ENCODE measurements at regions not wholly inside any gene's neighbourhood (a gene's known extent, or its start where the extent isn't known, plus 50 kb on each side); places are given as distances from the start of the nearest gene placed in this dataset.

- Histone ChIP-seq H3K36me3 (ENCODE audit: control insufficient read depth, insufficient read depth, low read length) (no peaks in the 10 kb centered on the region), H3K4me3 (ENCODE audit: insufficient read depth, low read depth, low read length) (no peak overlapping the region), H4K20me1 (ENCODE audit: insufficient read depth, low read length) (no peaks in the 10 kb centered on the region), H4K91ac (ENCODE audit: insufficient read depth, low read depth, low read length) (no peak overlapping the region), H3K27ac (ENCODE audit: insufficient read depth, low read length) (no peak overlapping the region), H3K9me1 (ENCODE audit: insufficient read depth, low read length) (no peaks in the 10 kb centered on the region), H2BK120ac (ENCODE audit: low read depth, low read length) (no peak overlapping the region), H2BK15ac (ENCODE audit: low read depth, low read length) (no peak overlapping the region), H3K4me1 (ENCODE audit: control insufficient read depth, insufficient read depth, low read length) (no peaks in the 10 kb centered on the region), H4K8ac (ENCODE audit: low read depth in 2 of 2, low read length in 2 of 2) (no peak overlapping the region), H3K4ac (ENCODE audit: low read depth, low read length) (no peak overlapping the region), H4K5ac (ENCODE audit: low read depth, low read length) (no peak overlapping the region), H2BK20ac (ENCODE audit: low read depth, low read length) (no peak overlapping the region), H2AK5ac (ENCODE audit: low read depth, low read length) (no peak overlapping the region), H3K27me3 (ENCODE audit: control insufficient read depth, insufficient read depth, low read length) (no peaks in the 10 kb centered on the region; the same call in 1 of the 2 replicates), H3K9ac (ENCODE audit: low read depth, low read length) (no peak overlapping the region), H3K9me3 (ENCODE audit: control insufficient read depth, insufficient read depth, low read length) (no peaks in the 10 kb centered on the region), H2AFZ (replicated peaks; ENCODE audit: low read length, poor library complexity) (no peak overlapping the region), H3K79me1 (ENCODE audit: low read depth in 1 of 2, low read length in 2 of 2) (no peaks in the 10 kb centered on the region), H3K56ac (ENCODE audit: extremely low read depth, insufficient read depth, low read length) (no peak overlapping the region), H2AK9ac (replicated peaks; ENCODE audit: low read depth, low read length, poor library complexity) (no peak overlapping the region), H2BK5ac (ENCODE audit: low read depth, low read length, poor library complexity, severe bottlenecking) (no peak overlapping the region), H3K18ac (ENCODE audit: low read depth, low read length) (no peak overlapping the region), H3K4me2 (ENCODE audit: low read depth, low read length) (no peak overlapping the region), H3K23ac (ENCODE audit: low read depth, low read length) (no peak overlapping the region), H3K14ac (replicated peaks; ENCODE audit: low read depth, low read length) (no peak overlapping the region)
- in situ Hi-C loops (cut with MboI; ENCODE audit: low sequenced_read_pairs) (loop anchor here (25.0 kb wide), 1 partner anchor 474 kb away; no protein-coding TSS in a partner anchor), intact Hi-C loops (cut with micrococcal nuclease) (no loop called here), dilution Hi-C loops (cut with HindIII; ENCODE audit: low sequenced_read_pairs, unreplicated experiment) (no loop called here)
- no peak for DNase-seq
- ChIA-PET POLR2A (ENCODE audit: unreplicated experiment) (no interaction called here), CTCF (no interaction called here)
- BruUV-seq (replicated peaks): no TSS peak
- no peak for TF ChIP-seq ELK1 (IDR thresholded peaks at IDR 0.05; ENCODE audit: borderline replicate concordance, low read depth, low read length)
- TF ChIP-seq RCOR1 (IDR thresholded peaks at IDR 0.05; ENCODE audit: insufficient replicate concordance, low read length): no peak
- no peak for TF ChIP-seq MAFK (IDR thresholded peaks at IDR 0.05; ENCODE audit: low read depth, low read length)
- no peak for TF ChIP-seq NFE2L2 (IDR thresholded peaks at IDR 0.05; ENCODE audit: low read depth, low read length)
- TF ChIP-seq MXI1 (IDR thresholded peaks at IDR 0.05; ENCODE audit: borderline replicate concordance, low read depth, low read length): no peak
- TF ChIP-seq RFX5 (IDR thresholded peaks at IDR 0.05; ENCODE audit: low read depth, low read length): no peak
- no peak for TF ChIP-seq RAD21 (IDR thresholded peaks at IDR 0.05; ENCODE audit: low read length)
- TF ChIP-seq USF2 (IDR thresholded peaks at IDR 0.05; ENCODE audit: low read depth, low read length): no peak
- no peak for TF ChIP-seq BHLHE40 (IDR thresholded peaks at IDR 0.05; ENCODE audit: low read depth, low read length)
- no peak for TF ChIP-seq MAZ (IDR thresholded peaks at IDR 0.05; ENCODE audit: borderline replicate concordance, low read depth, low read length)
- TF ChIP-seq POLR2A (IDR thresholded peaks at IDR 0.05; ENCODE audit: low read depth, low read length): no peak
- TF ChIP-seq CEBPB (IDR thresholded peaks at IDR 0.05; ENCODE audit: low read depth, low read length): no peak
- ATAC-seq (ENCODE audit: low read depth): no peak
- WGBS, 2 experiments (ENCODE audit: extremely low coverage in 2 of 2, insufficient read length in 1 of 2): no CpG with 5 or more reads among the region's 2 CpGs
Observed at GRCh38 chr2:223313101-223313500, 261.1 kb downstream of the KCNE4 start.

All from IMR-90 (cell line).